Tibial artery (tissue), 4 donors: ENCODE measurements at regions not wholly inside any gene's neighbourhood (a gene's known extent, or its start where the extent isn't known, plus 50 kb on each side); places are given as distances from the start of the nearest gene placed in this dataset.
"Not testable (repeated sequence)": the region's sequence is repeated elsewhere in the genome, so short reads cannot be mapped to it uniquely, and the experiment has no call there.

ENCODE experiments used
- DNase-seq, 2 donors: peaks; one replicate each; pipeline ENCODE4 v3.0.0-alpha.2; 2019
- H3K27ac ChIP-seq, 2 donors: fragments of 200-600 bp; sonication (generic) in 1 of 2; 1 replicate in 1 of 2; 2 replicates in 1 of 2; pipeline ENCODE4 v1.5.1; 2018 to 2019; ENCODE audit warnings: mild to moderate bottlenecking in 1 of 2
- H3K27me3 ChIP-seq, 2 donors: fragments of 200-600 bp; sonication (generic) in 1 of 2; one replicate each; pipeline versions ENCODE4 v1.5.1 to v1.6.0; 2016 to 2019
- H3K36me3 ChIP-seq, 3 donors: fragments of 200-600 bp; sonication (generic) in 2 of 3; one replicate each; pipeline ENCODE4 v1.5.1; 2016 to 2019; ENCODE audit warnings: mild to moderate bottlenecking in 2 of 3
- H3K4me1 ChIP-seq, 4 donors: fragments of 200-600 bp; sonication (generic) in 2 of 4; 1 replicate in 3 of 4; 2 replicates in 1 of 4; pipeline ENCODE4 v1.5.1; 2016 to 2019
- H3K4me3 ChIP-seq, 2 donors: fragments of 200-600 bp; sonication (generic) in 1 of 2; 1 replicate in 1 of 2; 2 replicates in 1 of 2; pipeline ENCODE4 v1.5.1; 2018 to 2019; ENCODE audit warnings: mild to moderate bottlenecking in 2 of 2
- H3K9me3 ChIP-seq, 3 donors: fragments of 200-600 bp; sonication (generic) in 1 of 3; one replicate each; pipeline ENCODE4 v1.5.1; 2016 to 2019
- intact Hi-C: fragments of 100-400 bp; cut with DNase I; formaldehyde crosslinking; loops from one replicate; pipeline ENCODE4 v1.15.0; 2023; ENCODE audit warnings: low total_unique reads
- TF ChIP-seq, protein P1 (sequence below), 2 experiments: fragments of 200-600 bp in 1 of 2; fragments of 450-650 bp in 1 of 2; IDR thresholded peaks; one replicate each; pipeline ENCODE4 v1.5.1; 2017 to 2019; ENCODE audit warnings: antibody characterized with exemption in 2 of 2, mild to moderate bottlenecking in 1 of 2, moderate library complexity in 1 of 2

DNA sequence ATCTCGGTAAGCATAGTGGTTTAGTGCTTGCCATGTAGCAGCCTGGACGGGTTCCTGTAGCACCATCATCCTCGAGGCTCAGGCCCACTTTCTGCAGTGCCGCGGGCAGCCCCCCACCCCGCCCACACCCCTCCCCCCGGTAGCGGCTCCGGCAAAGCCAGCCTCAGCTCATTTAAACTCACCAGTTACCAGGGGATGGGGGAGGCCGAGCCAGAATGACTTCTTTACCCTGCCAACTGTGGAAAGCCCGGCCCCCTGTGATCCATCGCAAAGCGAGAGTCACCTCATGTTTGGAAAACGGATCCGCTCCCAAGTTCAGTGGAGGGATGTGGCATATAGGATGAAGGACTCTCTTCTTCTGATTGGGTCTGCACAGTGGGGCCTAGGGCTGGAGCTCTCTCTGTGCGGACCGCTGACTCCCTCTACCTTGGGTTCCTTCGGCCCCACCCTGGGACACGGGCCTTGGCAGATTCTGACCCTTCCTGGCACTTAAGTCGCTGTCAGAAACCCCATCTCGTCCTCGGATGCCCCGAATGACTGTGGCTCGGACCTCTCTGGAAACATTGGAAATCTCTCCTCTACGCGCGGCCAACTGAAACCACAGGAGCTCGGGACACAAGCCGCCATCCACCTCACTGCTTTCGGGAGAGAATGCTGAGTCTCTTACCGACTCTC lies 337.8 kb upstream of the DEFB115 start:
- Histone ChIP-seq H3K4me1 (no peaks in the 10 kb centered on the region), H3K27me3 (peaks cover 0 to 9% of the 10 kb centered on the region in 2 donors), H3K36me3 (no peaks in the 10 kb centered on the region), H3K4me3 (no peak overlapping the region), H3K9me3 (peaks cover 0 to 20% (median 14%) of the 10 kb centered on the region in 3 donors), H3K27ac (no peak overlapping the region)
- TF ChIP-seq, protein P1, sequence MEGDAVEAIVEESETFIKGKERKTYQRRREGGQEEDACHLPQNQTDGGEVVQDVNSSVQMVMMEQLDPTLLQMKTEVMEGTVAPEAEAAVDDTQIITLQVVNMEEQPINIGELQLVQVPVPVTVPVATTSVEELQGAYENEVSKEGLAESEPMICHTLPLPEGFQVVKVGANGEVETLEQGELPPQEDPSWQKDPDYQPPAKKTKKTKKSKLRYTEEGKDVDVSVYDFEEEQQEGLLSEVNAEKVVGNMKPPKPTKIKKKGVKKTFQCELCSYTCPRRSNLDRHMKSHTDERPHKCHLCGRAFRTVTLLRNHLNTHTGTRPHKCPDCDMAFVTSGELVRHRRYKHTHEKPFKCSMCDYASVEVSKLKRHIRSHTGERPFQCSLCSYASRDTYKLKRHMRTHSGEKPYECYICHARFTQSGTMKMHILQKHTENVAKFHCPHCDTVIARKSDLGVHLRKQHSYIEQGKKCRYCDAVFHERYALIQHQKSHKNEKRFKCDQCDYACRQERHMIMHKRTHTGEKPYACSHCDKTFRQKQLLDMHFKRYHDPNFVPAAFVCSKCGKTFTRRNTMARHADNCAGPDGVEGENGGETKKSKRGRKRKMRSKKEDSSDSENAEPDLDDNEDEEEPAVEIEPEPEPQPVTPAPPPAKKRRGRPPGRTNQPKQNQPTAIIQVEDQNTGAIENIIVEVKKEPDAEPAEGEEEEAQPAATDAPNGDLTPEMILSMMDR (IDR thresholded peaks at IDR 0.05), result no peak
- peak in 1 of 2 donors; percentile 34 for DNase-seq
- intact Hi-C loops, result no loop called here

- Histone ChIP-seq H3K4me1 (no peaks in the 10 kb centered on the region), H3K4me3 (no peak overlapping the region), H3K27ac (no peak overlapping the region), H3K36me3 (no peaks in the 10 kb centered on the region), H3K27me3 (peaks cover 0 to 9% of the 10 kb centered on the region in 2 donors), H3K9me3 (peaks cover 0 to 27% (median 17%) of the 10 kb centered on the region in 3 donors)
- intact Hi-C loops, result no loop called here
- peak in 1 of 2 donors; percentile 60 for DNase-seq
- TF ChIP-seq, protein P1 (IDR thresholded peaks at IDR 0.05), result no peak
These were observed 336.0 kb upstream of the DEFB115 start for GRCh38 chr20:30921286-30922071.

- Histone ChIP-seq H3K4me1 (no peaks in the 10 kb centered on the region), H3K36me3 (no peaks in the 10 kb centered on the region), H3K9me3 (peaks cover 0 to 27% (median 17%) of the 10 kb centered on the region in 3 donors), H3K4me3 (no peak overlapping the region), H3K27me3 (peaks cover 0 to 9% of the 10 kb centered on the region in 2 donors), H3K27ac (no peak overlapping the region)
- DNase-seq, result peak in 1 of 2 donors; percentile 54
- intact Hi-C loops, result no loop called here
- TF ChIP-seq, protein P1 (IDR thresholded peaks at IDR 0.05), result no peak
These were observed 335.3 kb upstream of the DEFB115 start for GRCh38 chr20:30922129-30922528.

DNA sequence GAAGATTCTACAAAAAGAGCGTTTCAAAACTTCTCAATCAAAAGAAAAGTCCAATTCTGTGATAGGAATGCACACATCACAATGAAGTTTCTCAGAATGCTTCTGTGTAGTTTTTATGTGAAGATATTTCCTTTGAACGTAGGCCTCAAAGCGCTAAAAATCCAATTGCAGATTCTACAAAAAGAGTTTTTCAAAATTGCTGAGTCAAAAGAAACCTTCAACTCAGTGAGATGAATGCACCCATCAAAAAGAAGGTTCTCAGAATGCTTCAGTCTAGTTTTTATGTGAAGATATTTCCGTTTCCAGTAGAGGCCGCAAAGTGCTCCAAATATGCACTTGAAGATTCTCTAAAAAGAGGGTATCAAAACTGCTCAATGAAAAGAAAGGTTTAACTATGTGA lies 319.7 kb upstream of the DEFB115 start:
- Histone ChIP-seq H3K36me3 (no peaks in the 10 kb centered on the region), H3K27ac (no peak overlapping the region), H3K4me3 (no peak overlapping the region), H3K4me1 (no peaks in the 10 kb centered on the region), H3K27me3 (no peaks in the 10 kb centered on the region), H3K9me3 (peaks cover 0 to 14% (median 0%) of the 10 kb centered on the region in 3 donors)
- intact Hi-C loops, result no loop called here
- TF ChIP-seq, protein P1 (IDR thresholded peaks at IDR 0.05), result no peak
- DNase-seq, result no peak

DNA sequence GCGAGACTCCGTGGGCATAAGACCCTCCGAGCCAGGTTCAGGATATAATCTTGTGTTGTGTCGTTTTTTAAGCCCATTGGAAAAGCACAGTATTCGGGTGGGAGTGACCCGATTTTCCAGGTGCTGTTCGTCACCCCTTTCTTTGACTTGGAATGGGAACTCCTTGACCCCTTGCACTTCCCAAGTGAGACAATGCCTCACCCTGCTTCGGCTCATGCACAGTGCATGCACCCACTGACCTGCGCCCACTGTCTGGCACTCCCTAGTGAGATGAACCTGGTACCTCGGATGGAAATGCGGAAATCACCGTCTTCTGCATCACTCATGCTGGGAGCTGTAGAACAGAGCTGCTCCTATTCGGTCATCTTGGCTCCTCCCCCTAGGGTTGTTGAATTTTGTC lies 307.7 kb upstream of the DEFB115 start:
- no peak overlapping the region for H3K27ac ChIP-seq
- intact Hi-C loops, result no loop called here
- no peaks in the 10 kb centered on the region for H3K4me1 ChIP-seq
- no peak for DNase-seq
- no peaks in the 10 kb centered on the region for H3K27me3 ChIP-seq
- no peak overlapping the region for H3K4me3 ChIP-seq
- TF ChIP-seq, protein P1 (IDR thresholded peaks at IDR 0.05), result no peak
- no peaks in the 10 kb centered on the region for H3K36me3 ChIP-seq
- H3K9me3 ChIP-seq, result no peaks in the 10 kb centered on the region

DNA sequence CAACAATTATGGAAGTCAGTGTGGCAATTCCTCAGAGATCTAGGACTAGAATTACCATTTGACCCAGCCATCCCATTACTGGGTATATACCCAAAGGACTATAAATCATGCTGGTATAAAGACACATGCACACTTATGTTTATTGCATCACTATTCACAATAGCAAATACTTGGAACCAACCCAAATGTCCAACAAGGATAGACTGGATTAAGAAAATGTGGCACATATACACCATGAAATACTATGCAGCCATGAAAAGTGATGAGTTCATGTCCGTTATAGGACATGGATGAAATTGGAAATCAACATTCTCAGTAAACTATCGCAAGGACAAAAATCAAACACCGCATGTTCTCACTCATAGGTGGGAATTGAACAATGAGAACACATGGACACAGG lies 306.4 kb upstream of the DEFB115 start:
- H3K9me3 ChIP-seq, H3K4me1 ChIP-seq, DNase-seq, intact Hi-C loops, H3K27me3 ChIP-seq, H3K4me3 ChIP-seq, H3K36me3 ChIP-seq, H3K27ac ChIP-seq: not testable (repeated sequence)

DNA sequence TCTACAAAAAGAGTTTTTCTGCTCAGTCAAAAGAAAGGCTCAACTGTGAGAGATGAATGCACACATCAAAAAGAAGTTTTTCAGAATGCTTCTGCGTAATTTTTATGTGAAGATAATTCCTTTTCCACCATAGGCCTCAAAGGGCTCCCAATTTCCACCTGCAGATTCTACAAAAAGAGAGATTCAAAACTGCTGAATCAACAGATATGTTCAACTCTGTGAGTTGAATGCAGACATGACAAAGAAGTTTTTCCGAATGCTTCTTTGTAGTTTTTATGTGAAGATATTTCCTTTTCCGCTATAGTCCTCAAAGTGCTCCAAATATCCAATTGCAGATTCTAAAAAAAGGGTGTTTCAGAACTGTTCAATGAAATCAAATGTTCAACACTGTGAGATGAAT lies 300.8 kb upstream of the DEFB115 start:
- H3K27ac ChIP-seq, H3K4me3 ChIP-seq, DNase-seq, H3K4me1 ChIP-seq, H3K36me3 ChIP-seq, H3K9me3 ChIP-seq, H3K27me3 ChIP-seq, intact Hi-C loops: not testable (repeated sequence)

- intact Hi-C loops, H3K9me3 ChIP-seq, H3K4me3 ChIP-seq, DNase-seq, H3K27ac ChIP-seq, H3K27me3 ChIP-seq, H3K36me3 ChIP-seq, H3K4me1 ChIP-seq: not testable (repeated sequence)
These were observed 298.3 kb upstream of the DEFB115 start for GRCh38 chr20:30959208-30959607.
